ENCODE measurements at regions not wholly inside any gene's neighbourhood (a gene's known extent, or its start where the extent isn't known, plus 50 kb on each side); places are given as distances from the start of the nearest gene placed in this dataset.

GRCh38 chr6:87913974-87914373, 133.7 kb upstream of the SPACA1 start:
- DNase-seq (ENCODE audit: low spot score): no peak
- Histone ChIP-seq H3K4me3 (no peak overlapping the region), H3K27ac (no peak overlapping the region)
- TF ChIP-seq CTCF (IDR thresholded peaks at IDR 0.05): no peak

DNA sequence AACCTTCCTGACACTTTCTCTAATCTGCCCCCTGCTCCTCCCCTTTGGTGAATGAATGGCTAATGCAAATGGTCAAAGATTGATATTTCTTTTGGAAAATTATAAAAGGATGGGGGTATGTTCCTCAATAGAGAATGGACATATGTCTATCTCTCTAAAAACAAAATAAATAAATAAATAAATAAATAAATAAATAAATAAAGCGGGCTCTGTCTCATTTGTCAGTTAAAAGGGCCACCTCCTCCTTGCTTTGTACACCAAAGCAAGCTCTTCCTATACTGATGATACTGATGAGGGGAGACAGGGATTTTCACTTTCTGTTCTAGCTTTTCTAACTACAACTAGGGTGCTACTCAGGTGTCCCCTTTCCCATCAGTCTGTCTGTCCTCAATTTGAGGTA, 135.5 kb upstream of the SPACA1 start:
- no peak for TF ChIP-seq CTCF (IDR thresholded peaks at IDR 0.05)
- Histone ChIP-seq H3K4me3 (no peak overlapping the region), H3K27ac (no peak overlapping the region)
- no peak for DNase-seq (ENCODE audit: low spot score)

- no peak overlapping the region for H3K4me3 ChIP-seq
- no peak overlapping the region for H3K27ac ChIP-seq
- no peak for DNase-seq (ENCODE audit: low spot score)
- no peak for TF ChIP-seq CTCF (IDR thresholded peaks at IDR 0.05)
Measured at GRCh38 chr6:87909849-87910248, 137.8 kb upstream of the SPACA1 start.

GRCh38 chr6:87908978-87909811, 138.4 kb upstream of the SPACA1 start:
- H3K4me3 ChIP-seq: no peak overlapping the region
- TF ChIP-seq CTCF (IDR thresholded peaks at IDR 0.05): no peak
- no peak overlapping the region for H3K27ac ChIP-seq
- DNase-seq (ENCODE audit: low spot score): no peak

DNA sequence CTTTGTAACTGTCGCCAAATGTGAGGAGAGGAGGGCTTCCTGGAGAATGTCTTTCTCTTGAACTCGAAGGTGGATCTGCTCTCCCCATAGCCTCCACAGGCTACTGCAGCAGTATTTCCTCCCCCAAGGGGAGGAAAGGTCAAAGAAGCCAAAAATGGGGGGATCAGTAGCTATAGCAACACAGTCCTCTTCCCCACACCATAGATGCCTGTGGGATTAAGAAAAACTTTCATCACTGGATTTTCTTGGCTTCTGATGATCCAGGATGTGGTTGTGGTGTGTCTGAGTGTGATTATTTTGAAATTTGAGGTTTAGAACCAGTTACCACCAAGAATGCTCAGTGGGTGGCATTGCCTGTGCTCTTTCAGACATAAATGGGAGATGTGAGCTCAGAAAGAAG, 140.1 kb upstream of the SPACA1 start:
- Histone ChIP-seq H3K27ac (no peak overlapping the region), H3K4me3 (no peak overlapping the region)
- DNase-seq (ENCODE audit: low spot score): no peak
- no peak for TF ChIP-seq CTCF (IDR thresholded peaks at IDR 0.05)

- H3K27ac ChIP-seq: no peak overlapping the region
- DNase-seq (ENCODE audit: low spot score): no peak
- H3K4me3 ChIP-seq: no peak overlapping the region
- no peak for TF ChIP-seq CTCF (IDR thresholded peaks at IDR 0.05)
Measured at GRCh38 chr6:87905101-87905641, 142.5 kb upstream of the SPACA1 start.

- no peak overlapping the region for H3K4me3 ChIP-seq
- H3K27ac ChIP-seq: no peak overlapping the region
- DNase-seq (ENCODE audit: low spot score): no peak
- no peak for TF ChIP-seq CTCF (IDR thresholded peaks at IDR 0.05)
Measured at GRCh38 chr6:87904011-87904410, 143.6 kb upstream of the SPACA1 start.

Data from coronary artery (tissue), 2 donors.